T-helper 1 cell treated with Interleukin-12 subunit alpha and Interleukin-12 subunit beta and Interleukin-4 antibody, amounts not matched to agents 30 μg/mL and 1 μg/mL, for 36 hours (primary cell): ENCODE measurements at regions not wholly inside any gene's neighbourhood (a gene's known extent, or its start where the extent isn't known, plus 50 kb on each side); places are given as distances from the start of the nearest gene placed in this dataset.

ENCODE experiments used
- H3K27ac Mint-ChIP-seq: one replicate; pipeline ENCODE4 v1.8.0; 2021; ENCODE audit warnings: mild to moderate bottlenecking, mixed read lengths
- H3K27me3 Mint-ChIP-seq: one replicate; pipeline ENCODE4 v1.8.0; 2021; ENCODE audit warnings: low read depth, mixed read lengths
- H3K36me3 Mint-ChIP-seq: one replicate; pipeline ENCODE4 v1.8.0; 2021; ENCODE audit warnings: low read depth, mixed read lengths
- H3K4me1 Mint-ChIP-seq: one replicate; pipeline ENCODE4 v1.8.0; 2021; ENCODE audit warnings: low read depth, mixed read lengths
- H3K4me3 Mint-ChIP-seq: one replicate; pipeline ENCODE4 v1.8.0; 2021; ENCODE audit warnings: mild to moderate bottlenecking, moderate library complexity, mixed read lengths
- H3K9me3 Mint-ChIP-seq: one replicate; pipeline ENCODE4 v1.8.0; 2021; ENCODE audit warnings: mixed read lengths

- no peak overlapping the region for H3K4me3 Mint-ChIP-seq
- H3K27ac Mint-ChIP-seq: no peak overlapping the region
- H3K27me3 Mint-ChIP-seq: no peaks in the 10 kb centered on the region
- H3K9me3 Mint-ChIP-seq: no peaks in the 10 kb centered on the region
- no peaks in the 10 kb centered on the region for H3K4me1 Mint-ChIP-seq
- H3K36me3 Mint-ChIP-seq: no peaks in the 10 kb centered on the region
Observed at GRCh38 chrX:122863067-122863466, 321.0 kb upstream of the GRIA3 start.

GRCh38 chrX:122866532-122866931, 317.5 kb upstream of the GRIA3 start:
- Mint-ChIP-seq H3K27ac (no peak overlapping the region), H3K4me1 (no peaks in the 10 kb centered on the region), H3K9me3 (no peaks in the 10 kb centered on the region), H3K4me3 (no peak overlapping the region), H3K27me3 (no peaks in the 10 kb centered on the region), H3K36me3 (no peaks in the 10 kb centered on the region)

- H3K27ac Mint-ChIP-seq: no peak overlapping the region
- no peak overlapping the region for H3K4me3 Mint-ChIP-seq
- H3K9me3 Mint-ChIP-seq: no peaks in the 10 kb centered on the region
- H3K27me3 Mint-ChIP-seq: no peaks in the 10 kb centered on the region
- no peaks in the 10 kb centered on the region for H3K36me3 Mint-ChIP-seq
- no peaks in the 10 kb centered on the region for H3K4me1 Mint-ChIP-seq
Observed at GRCh38 chrX:122868631-122869030, 315.4 kb upstream of the GRIA3 start.

GRCh38 chrX:122869171-122869570, 314.9 kb upstream of the GRIA3 start:
- Mint-ChIP-seq H3K9me3 (no peaks in the 10 kb centered on the region), H3K27ac (no peak overlapping the region), H3K36me3 (no peaks in the 10 kb centered on the region), H3K4me1 (no peaks in the 10 kb centered on the region), H3K4me3 (no peak overlapping the region), H3K27me3 (no peaks in the 10 kb centered on the region)

- H3K27ac Mint-ChIP-seq: no peak overlapping the region
- no peaks in the 10 kb centered on the region for H3K27me3 Mint-ChIP-seq
- no peak overlapping the region for H3K4me3 Mint-ChIP-seq
- H3K4me1 Mint-ChIP-seq: no peaks in the 10 kb centered on the region
- H3K36me3 Mint-ChIP-seq: no peaks in the 10 kb centered on the region
- H3K9me3 Mint-ChIP-seq: peaks cover 6% of the 10 kb centered on the region
Observed at GRCh38 chrX:122878269-122878668, 305.8 kb upstream of the GRIA3 start.

GRCh38 chrX:122880952-122881351, 303.1 kb upstream of the GRIA3 start:
- no peaks in the 10 kb centered on the region for H3K27me3 Mint-ChIP-seq

GRCh38 chrX:122890729-122891128, 293.3 kb upstream of the GRIA3 start:
- Mint-ChIP-seq H3K9me3 (no peaks in the 10 kb centered on the region), H3K27me3 (no peaks in the 10 kb centered on the region), H3K27ac (no peak overlapping the region), H3K4me1 (no peaks in the 10 kb centered on the region), H3K36me3 (no peaks in the 10 kb centered on the region), H3K4me3 (no peak overlapping the region)

More at GRCh38 chrX:122880952-122881351, 303.1 kb upstream of the GRIA3 start:
- Mint-ChIP-seq H3K27ac (no peak overlapping the region), H3K4me1 (no peaks in the 10 kb centered on the region), H3K9me3 (peaks cover 9% of the 10 kb centered on the region), H3K4me3 (no peak overlapping the region), H3K36me3 (no peaks in the 10 kb centered on the region)

GRCh38 chrX:122906726-122907125, 277.4 kb upstream of the GRIA3 start:
- H3K4me3 Mint-ChIP-seq: no peak overlapping the region
- no peak overlapping the region for H3K27ac Mint-ChIP-seq
- H3K4me1 Mint-ChIP-seq: no peaks in the 10 kb centered on the region
- peaks cover 15% of the 10 kb centered on the region for H3K9me3 Mint-ChIP-seq
- no peaks in the 10 kb centered on the region for H3K27me3 Mint-ChIP-seq
- H3K36me3 Mint-ChIP-seq: no peaks in the 10 kb centered on the region

GRCh38 chrX:122907375-122907774, 276.7 kb upstream of the GRIA3 start:
- Mint-ChIP-seq H3K4me1 (no peaks in the 10 kb centered on the region), H3K27me3 (no peaks in the 10 kb centered on the region), H3K36me3 (no peaks in the 10 kb centered on the region), H3K9me3 (peaks cover 15% of the 10 kb centered on the region), H3K27ac (no peak overlapping the region), H3K4me3 (no peak overlapping the region)

- no peak overlapping the region for H3K27ac Mint-ChIP-seq
- peaks cover 15% of the 10 kb centered on the region for H3K9me3 Mint-ChIP-seq
- no peak overlapping the region for H3K4me3 Mint-ChIP-seq
- H3K4me1 Mint-ChIP-seq: no peaks in the 10 kb centered on the region
- no peaks in the 10 kb centered on the region for H3K27me3 Mint-ChIP-seq
- H3K36me3 Mint-ChIP-seq: no peaks in the 10 kb centered on the region
Observed at GRCh38 chrX:122910697-122911096, 273.4 kb upstream of the GRIA3 start.

GRCh38 chrX:122913134-122913533, 270.9 kb upstream of the GRIA3 start:
- Mint-ChIP-seq H3K9me3 (peaks cover 6% of the 10 kb centered on the region), H3K36me3 (no peaks in the 10 kb centered on the region), H3K27ac (no peak overlapping the region), H3K27me3 (no peaks in the 10 kb centered on the region), H3K4me3 (no peak overlapping the region), H3K4me1 (no peaks in the 10 kb centered on the region)

- H3K27me3 Mint-ChIP-seq: no peaks in the 10 kb centered on the region
- H3K4me1 Mint-ChIP-seq: no peaks in the 10 kb centered on the region
- H3K36me3 Mint-ChIP-seq: no peaks in the 10 kb centered on the region
- peaks cover 6% of the 10 kb centered on the region for H3K9me3 Mint-ChIP-seq
- no peak overlapping the region for H3K4me3 Mint-ChIP-seq
- no peak overlapping the region for H3K27ac Mint-ChIP-seq
Observed at GRCh38 chrX:122913764-122914163, 270.3 kb upstream of the GRIA3 start.

GRCh38 chrX:122914256-122914655, 269.8 kb upstream of the GRIA3 start:
- Mint-ChIP-seq H3K36me3 (no peaks in the 10 kb centered on the region), H3K27me3 (no peaks in the 10 kb centered on the region), H3K4me1 (no peaks in the 10 kb centered on the region), H3K4me3 (no peak overlapping the region), H3K9me3 (peaks cover 6% of the 10 kb centered on the region), H3K27ac (no peak overlapping the region)

GRCh38 chrX:122934131-122934530, 249.9 kb upstream of the GRIA3 start:
- Mint-ChIP-seq H3K9me3 (no peaks in the 10 kb centered on the region), H3K4me3 (no peak overlapping the region), H3K36me3 (no peaks in the 10 kb centered on the region), H3K27ac (no peak overlapping the region), H3K27me3 (no peaks in the 10 kb centered on the region), H3K4me1 (no peaks in the 10 kb centered on the region)

- no peaks in the 10 kb centered on the region for H3K27me3 Mint-ChIP-seq
- no peak overlapping the region for H3K4me3 Mint-ChIP-seq
- H3K36me3 Mint-ChIP-seq: no peaks in the 10 kb centered on the region
- no peaks in the 10 kb centered on the region for H3K9me3 Mint-ChIP-seq
- no peaks in the 10 kb centered on the region for H3K4me1 Mint-ChIP-seq
- no peak overlapping the region for H3K27ac Mint-ChIP-seq
Observed at GRCh38 chrX:122940199-122940598, 243.9 kb upstream of the GRIA3 start.

- no peaks in the 10 kb centered on the region for H3K9me3 Mint-ChIP-seq
- no peaks in the 10 kb centered on the region for H3K36me3 Mint-ChIP-seq
- H3K27me3 Mint-ChIP-seq: no peaks in the 10 kb centered on the region
- no peak overlapping the region for H3K4me3 Mint-ChIP-seq
- H3K27ac Mint-ChIP-seq: no peak overlapping the region
- H3K4me1 Mint-ChIP-seq: no peaks in the 10 kb centered on the region
Observed at GRCh38 chrX:122941806-122942205, 242.3 kb upstream of the GRIA3 start.
